GM12801 (cell line): ENCODE measurements at regions not wholly inside any gene's neighbourhood (a gene's known extent, or its start where the extent isn't known, plus 50 kb on each side); places are given as distances from the start of the nearest gene placed in this dataset.

Experiments used
- TF ChIP-seq, protein P1 (sequence below): IDR thresholded peaks from one replicate; pipeline ENCODE4 v1.5.1; 2011; ENCODE audit warnings: control low read depth; ENCODE audit not compliant: insufficient read length; ENCODE audit errors: extremely low read depth

DNA sequence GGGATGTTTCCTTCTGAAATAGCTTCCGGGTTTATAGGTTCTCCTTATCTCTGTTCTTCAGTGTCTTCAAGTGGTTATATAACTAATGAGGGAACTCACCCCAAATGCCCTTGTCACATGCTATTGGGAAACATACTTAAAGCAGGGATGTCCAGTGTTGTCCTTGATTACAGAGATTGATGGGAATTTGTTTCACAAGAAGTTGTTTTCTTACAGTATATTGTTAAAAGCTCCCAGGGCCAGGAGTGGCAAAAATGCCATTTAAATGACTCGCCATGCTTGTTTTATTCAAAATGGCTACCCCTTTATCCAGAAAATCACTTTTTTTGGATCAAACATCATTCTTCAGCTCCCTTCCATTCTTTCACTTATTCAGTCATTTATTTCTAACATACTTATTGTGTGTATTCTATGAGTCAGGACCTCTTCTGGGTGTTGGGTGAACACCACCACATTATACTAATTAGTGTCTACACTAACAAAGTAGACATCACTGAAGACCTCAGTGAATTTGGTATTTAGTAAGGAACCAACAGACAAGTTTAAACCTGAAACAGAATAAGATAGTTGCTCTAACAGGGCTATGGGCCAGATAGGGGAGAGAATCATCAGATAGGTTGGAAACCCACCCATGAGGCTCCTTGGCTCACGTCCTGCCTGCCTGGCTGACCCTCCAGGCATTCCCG lies 791.1 kb downstream of the MAFB start:
- TF ChIP-seq, protein P1, sequence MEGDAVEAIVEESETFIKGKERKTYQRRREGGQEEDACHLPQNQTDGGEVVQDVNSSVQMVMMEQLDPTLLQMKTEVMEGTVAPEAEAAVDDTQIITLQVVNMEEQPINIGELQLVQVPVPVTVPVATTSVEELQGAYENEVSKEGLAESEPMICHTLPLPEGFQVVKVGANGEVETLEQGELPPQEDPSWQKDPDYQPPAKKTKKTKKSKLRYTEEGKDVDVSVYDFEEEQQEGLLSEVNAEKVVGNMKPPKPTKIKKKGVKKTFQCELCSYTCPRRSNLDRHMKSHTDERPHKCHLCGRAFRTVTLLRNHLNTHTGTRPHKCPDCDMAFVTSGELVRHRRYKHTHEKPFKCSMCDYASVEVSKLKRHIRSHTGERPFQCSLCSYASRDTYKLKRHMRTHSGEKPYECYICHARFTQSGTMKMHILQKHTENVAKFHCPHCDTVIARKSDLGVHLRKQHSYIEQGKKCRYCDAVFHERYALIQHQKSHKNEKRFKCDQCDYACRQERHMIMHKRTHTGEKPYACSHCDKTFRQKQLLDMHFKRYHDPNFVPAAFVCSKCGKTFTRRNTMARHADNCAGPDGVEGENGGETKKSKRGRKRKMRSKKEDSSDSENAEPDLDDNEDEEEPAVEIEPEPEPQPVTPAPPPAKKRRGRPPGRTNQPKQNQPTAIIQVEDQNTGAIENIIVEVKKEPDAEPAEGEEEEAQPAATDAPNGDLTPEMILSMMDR = no peak

DNA sequence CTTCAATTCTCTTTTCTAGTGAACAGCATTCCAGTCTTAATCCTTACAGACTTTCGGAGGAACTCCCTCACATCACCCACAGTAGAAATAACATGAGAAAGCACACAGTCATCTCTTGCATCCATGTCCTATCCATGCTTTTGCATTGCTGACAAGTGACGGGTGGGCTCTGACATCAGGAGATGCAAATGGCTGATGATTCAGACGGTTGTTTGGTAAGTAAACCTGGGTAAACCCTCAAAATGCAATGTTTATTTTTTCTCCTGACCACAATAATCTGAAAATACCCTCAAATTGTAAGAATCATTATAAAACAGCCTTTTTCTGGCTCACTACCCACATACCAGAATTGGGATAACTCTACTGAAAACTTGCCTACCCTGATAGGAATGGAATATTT lies 792.0 kb downstream of the MAFB start:
- TF ChIP-seq, protein P1 = no peak

DNA sequence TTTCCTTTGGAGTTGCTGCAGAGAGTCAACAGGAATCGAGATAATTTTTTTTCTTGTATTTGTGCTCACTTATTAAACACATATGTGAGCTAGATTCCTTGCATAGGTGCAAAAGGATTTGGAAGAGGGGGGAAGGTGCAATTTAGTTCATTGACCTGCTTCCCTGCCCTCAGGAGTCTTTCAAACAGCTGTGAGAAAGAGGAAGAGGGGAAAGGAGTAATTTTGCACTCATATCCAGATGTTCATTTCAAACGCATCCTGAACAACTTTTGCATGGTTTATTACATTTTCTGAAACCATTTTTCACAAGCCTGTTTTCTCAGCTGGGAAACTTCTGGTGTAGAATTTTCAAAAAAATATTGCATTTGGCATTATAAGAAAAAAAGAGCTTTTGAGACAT lies 795.0 kb downstream of the MAFB start:
- TF ChIP-seq, protein P1 = no peak

DNA sequence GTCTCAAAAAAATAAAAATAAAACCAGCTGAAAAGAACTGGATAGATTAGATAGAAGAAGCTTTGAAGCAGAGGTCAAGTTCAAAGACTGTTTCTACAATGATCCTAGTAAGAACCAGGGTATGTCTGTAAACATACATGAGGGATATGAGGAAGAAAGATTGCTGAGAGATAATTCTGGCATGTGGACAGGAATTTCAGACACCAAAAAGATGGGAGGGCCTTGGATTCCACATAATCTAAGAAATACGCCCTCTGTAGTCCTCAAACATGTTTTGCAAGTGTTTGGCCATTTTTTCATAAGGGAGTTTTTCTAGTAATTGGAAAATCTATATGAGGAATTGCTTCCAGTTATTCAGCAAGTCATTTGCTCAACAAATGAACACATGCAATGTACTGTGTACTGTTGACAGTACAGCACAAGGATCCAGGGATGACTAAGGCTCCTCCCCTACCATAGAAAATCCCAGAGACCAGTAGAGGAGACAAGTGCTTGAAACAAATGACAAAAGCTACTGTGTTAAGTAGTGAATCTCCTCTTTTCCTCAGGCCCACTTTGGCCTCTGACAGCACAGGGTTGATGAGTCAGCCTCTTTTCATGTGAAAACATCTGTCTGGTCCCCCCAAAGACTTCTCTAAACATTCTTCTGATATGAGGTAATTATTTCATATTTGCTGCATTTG lies 795.9 kb downstream of the MAFB start:
- TF ChIP-seq, protein P1 = no peak

DNA sequence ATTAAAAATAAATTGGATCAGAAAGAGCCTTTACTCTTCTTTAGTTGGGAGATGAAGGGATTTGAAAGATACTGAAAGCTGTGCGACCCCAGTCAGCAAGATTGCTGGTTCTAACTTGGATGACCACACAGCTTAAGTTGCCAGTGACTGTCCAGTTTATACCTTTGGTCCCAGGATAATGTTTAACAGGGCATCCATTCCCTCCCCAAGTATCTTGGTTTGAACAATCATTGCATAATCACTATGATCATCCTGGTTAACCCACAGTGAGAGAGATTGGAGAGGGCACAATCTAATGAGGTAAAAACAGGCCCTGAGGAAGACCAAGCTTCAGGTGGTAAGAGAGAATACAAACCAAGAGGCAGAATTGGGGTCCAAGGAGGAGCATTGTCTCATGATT lies 798.3 kb downstream of the MAFB start:
- TF ChIP-seq, protein P1 = no peak

DNA sequence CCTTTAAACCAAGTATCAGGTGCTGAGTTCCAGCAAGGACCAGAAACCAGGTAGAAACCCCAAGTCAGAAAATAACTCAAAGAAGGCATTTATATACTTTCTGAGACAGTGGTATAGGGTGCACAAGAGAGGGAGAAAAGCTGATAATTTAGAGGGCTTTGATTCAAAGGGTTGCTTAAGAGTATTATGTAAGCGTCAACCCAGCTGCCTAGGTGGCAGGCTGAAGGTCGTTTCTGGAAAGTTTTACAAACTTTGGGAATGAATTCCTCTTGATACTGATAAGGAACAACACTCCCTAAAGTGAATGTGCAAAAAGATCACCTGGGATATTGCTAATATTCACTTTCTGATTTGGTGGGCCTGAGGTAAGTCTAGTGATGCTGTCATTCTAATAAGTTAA lies 800.7 kb downstream of the MAFB start:
- TF ChIP-seq, protein P1 = no peak

DNA sequence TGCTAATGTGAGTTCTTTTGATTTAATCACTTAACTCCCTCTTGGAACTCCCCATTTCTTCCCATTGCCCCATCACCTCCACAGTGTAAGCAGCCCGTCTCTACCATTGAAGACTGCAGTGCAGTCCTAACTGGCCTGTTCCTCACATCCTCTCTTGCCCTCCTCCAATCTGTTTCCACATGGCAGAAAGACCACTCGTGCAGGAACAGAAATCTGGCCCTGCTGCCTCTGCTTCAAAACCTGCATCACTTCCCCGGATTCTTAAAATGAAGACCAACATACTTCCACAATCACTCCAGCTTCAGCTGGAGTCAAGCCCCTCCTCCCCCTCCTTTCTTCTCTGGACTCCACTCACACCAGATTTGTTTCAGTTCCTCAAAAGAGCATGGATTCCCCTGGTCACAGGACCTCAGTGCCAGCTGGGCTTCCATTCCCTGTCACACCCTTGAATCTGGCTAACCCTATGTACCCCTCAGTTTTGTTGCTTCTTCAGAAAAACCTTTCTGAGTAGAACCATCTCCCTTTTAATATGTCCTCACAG lies 802.3 kb downstream of the MAFB start:
- TF ChIP-seq, protein P1 = no peak
